MM.1S (cell line): ENCODE measurements at regions not wholly inside any gene's neighbourhood (a gene's known extent, or its start where the extent isn't known, plus 50 kb on each side); places are given as distances from the start of the nearest gene placed in this dataset.
"Not testable (repeated sequence)": the region's sequence is repeated elsewhere in the genome, so short reads cannot be mapped to it uniquely, and the experiment has no call there.

Experiments
- DNase-seq: peaks from one replicate; pipeline ENCODE4 v3.0.0-alpha.2; 2015
- H2AFZ ChIP-seq: fragments of 300-600 bp; sonication (generic); 2 replicates; pipeline ENCODE4 v1.6.0; 2016; ENCODE audit warnings: antibody characterized with exemption, low read length
- H3F3A ChIP-seq: fragments of 300-600 bp; sonication (generic); 2 replicates; pipeline ENCODE4 v1.6.1; 2016; ENCODE audit warnings: mild to moderate bottlenecking, antibody characterized with exemption, low read length, moderate library complexity, mixed read lengths; ENCODE audit not compliant: insufficient read depth
- H3K27ac ChIP-seq: fragments of 300-600 bp; sonication (generic); 2 replicates; pipeline ENCODE4 v1.5.1; 2016; ENCODE audit warnings: mild to moderate bottlenecking, low read length
- H3K27me3 ChIP-seq: fragments of 300-600 bp; sonication (generic); replicated peaks from 2 replicates; pipeline ENCODE4 v1.6.0; 2016; ENCODE audit warnings: low read length; ENCODE audit not compliant: insufficient read depth
- H3K36me3 ChIP-seq: fragments of 300-600 bp; sonication (generic); replicated peaks from 2 replicates; pipeline ENCODE4 v1.6.1; 2016; ENCODE audit warnings: mild to moderate bottlenecking, low read length, mixed read lengths; ENCODE audit not compliant: insufficient read depth
- H3K4me1 ChIP-seq: fragments of 300-600 bp; sonication (generic); 2 replicates; pipeline ENCODE4 v1.6.1; 2016; ENCODE audit warnings: low read length, mixed read lengths
- H3K4me2 ChIP-seq: fragments of 300-600 bp; sonication (generic); 2 replicates; pipeline ENCODE4 v1.6.0; 2016; ENCODE audit warnings: low read depth, low read length
- H3K4me3 ChIP-seq: fragments of 300-600 bp; sonication (generic); 2 replicates; pipeline ENCODE4 v1.5.1; 2016; ENCODE audit warnings: low read length, mixed read lengths
- H3K79me2 ChIP-seq: fragments of 300-600 bp; sonication (generic); 2 replicates; pipeline ENCODE4 v1.6.1; 2016; ENCODE audit warnings: mixed run types, low read length, mixed read lengths
- H3K9ac ChIP-seq: fragments of 300-600 bp; sonication (generic); 2 replicates; pipeline ENCODE4 v1.6.1; 2016; ENCODE audit warnings: low read length, mixed read lengths
- H3K9me2 ChIP-seq: fragments of 300-600 bp; sonication (generic); replicated peaks from 2 replicates; pipeline ENCODE4 v1.6.1; 2016; ENCODE audit warnings: mild to moderate bottlenecking, low read length, mixed read lengths; ENCODE audit not compliant: insufficient read depth
- H3K9me3 ChIP-seq: fragments of 300-600 bp; sonication (generic); replicated peaks from 2 replicates; pipeline ENCODE4 v1.6.1; 2016; ENCODE audit warnings: mild to moderate bottlenecking, low read length, mixed read lengths; ENCODE audit not compliant: insufficient read depth
- H4K20me1 ChIP-seq: fragments of 300-600 bp; sonication (generic); 2 replicates; pipeline ENCODE4 v1.6.1; 2016; ENCODE audit warnings: mild to moderate bottlenecking, low read length, moderate library complexity, mixed read lengths; ENCODE audit not compliant: insufficient read depth
- CTCF ChIP-seq: fragments of 300-600 bp; sonication (generic); IDR thresholded peaks from 2 replicates; pipeline ENCODE4 v1.5.1; 2016; ENCODE audit warnings: antibody characterized with exemption, low read length, mixed read lengths
- EZH2 ChIP-seq: fragments of 300-600 bp; sonication (generic); optimal IDR thresholded peaks from 2 replicates; pipeline ENCODE3; 2017; ENCODE audit warnings: low read depth, mild to moderate bottlenecking, antibody characterized with exemption, low read length, mixed read lengths
- EZH2phosphoT487 ChIP-seq: fragments of 300-600 bp; sonication (generic); IDR thresholded peaks from 2 replicates; pipeline ENCODE4 v1.6.1; 2018; ENCODE audit warnings: antibody characterized with exemption, low read length

DNA sequence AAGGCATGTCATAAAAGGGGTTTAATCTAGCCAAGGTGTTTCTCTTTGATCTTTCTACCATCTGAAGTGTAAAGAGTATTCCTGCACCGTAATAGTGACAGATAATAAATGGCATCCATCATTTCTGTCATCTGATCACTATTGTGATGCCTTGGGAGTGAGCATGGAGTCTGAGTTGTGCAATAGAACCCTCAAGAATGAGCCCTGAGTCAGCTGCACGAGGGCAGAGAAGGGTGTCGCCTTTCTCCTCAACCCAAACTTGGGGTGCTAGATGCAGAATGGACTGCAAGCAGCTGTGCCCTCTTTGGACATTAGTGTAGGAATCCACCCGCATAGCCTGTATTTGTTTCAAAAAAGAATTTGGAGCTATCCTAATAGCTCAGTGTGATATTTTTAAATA, 115.2 kb downstream of the ZNF37A start:
- Histone ChIP-seq H3K9me2 (no peaks in the 10 kb centered on the region), H3K9me3 (no peaks in the 10 kb centered on the region), H3K79me2 (no peaks in the 10 kb centered on the region), H3K9ac (no peak overlapping the region), H3K27me3 (no peaks in the 10 kb centered on the region), H3K4me2 (no peak overlapping the region), H3K27ac (no peak overlapping the region), H3K36me3 (no peaks in the 10 kb centered on the region), H3K4me3 (no peak overlapping the region), H3K4me1 (no peaks in the 10 kb centered on the region), H4K20me1 (no peaks in the 10 kb centered on the region), H2AFZ (no peak overlapping the region), H3F3A (no peaks in the 10 kb centered on the region)
- TF ChIP-seq EZH2: no peak
- no peak for TF ChIP-seq EZH2phosphoT487
- TF ChIP-seq CTCF: no peak
- DNase-seq: no peak

GRCh38 chr10:38209748-38210147, 115.6 kb downstream of the ZNF37A start:
- H3K27ac ChIP-seq, DNase-seq, H4K20me1 ChIP-seq, H3K9me2 ChIP-seq, H3K27me3 ChIP-seq, H3F3A ChIP-seq, H3K4me2 ChIP-seq, H3K9me3 ChIP-seq, H2AFZ ChIP-seq, H3K4me3 ChIP-seq, H3K4me1 ChIP-seq, H3K36me3 ChIP-seq, H3K79me2 ChIP-seq, H3K9ac ChIP-seq: not testable (repeated sequence)

DNA sequence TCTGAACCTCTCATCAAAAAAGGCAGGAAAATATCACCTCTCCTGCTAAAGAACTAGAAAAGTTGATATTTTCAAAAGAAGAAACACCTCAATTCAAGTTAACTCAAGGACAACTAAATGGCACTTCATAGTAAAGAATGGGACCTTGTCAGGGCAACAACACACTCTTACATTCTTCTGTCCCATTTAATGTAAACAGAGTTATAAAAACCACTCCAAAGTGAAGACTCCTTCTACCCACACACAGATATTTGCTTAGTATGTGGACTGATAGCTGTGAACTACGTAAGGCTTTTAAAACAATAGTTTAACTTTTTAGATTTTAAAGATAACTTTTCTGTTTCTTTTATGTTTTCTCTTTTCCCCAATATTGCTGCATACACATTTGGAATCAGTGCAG, 118.3 kb downstream of the ZNF37A start:
- H3K27ac ChIP-seq: no peak overlapping the region
- H3F3A ChIP-seq: no peaks in the 10 kb centered on the region
- H3K36me3 ChIP-seq: no peaks in the 10 kb centered on the region
- H3K9ac ChIP-seq: no peak overlapping the region
- H3K79me2 ChIP-seq: no peaks in the 10 kb centered on the region
- no peak for DNase-seq
- no peak overlapping the region for H3K4me2 ChIP-seq
- H3K9me3 ChIP-seq: no peaks in the 10 kb centered on the region
- H4K20me1 ChIP-seq: no peaks in the 10 kb centered on the region
- no peaks in the 10 kb centered on the region for H3K9me2 ChIP-seq
- H3K27me3 ChIP-seq: no peaks in the 10 kb centered on the region
- no peak for TF ChIP-seq EZH2phosphoT487
- TF ChIP-seq EZH2: no peak
- no peak for TF ChIP-seq CTCF
- no peaks in the 10 kb centered on the region for H3K4me1 ChIP-seq
- no peak overlapping the region for H3K4me3 ChIP-seq
- H2AFZ ChIP-seq: no peak overlapping the region

DNA sequence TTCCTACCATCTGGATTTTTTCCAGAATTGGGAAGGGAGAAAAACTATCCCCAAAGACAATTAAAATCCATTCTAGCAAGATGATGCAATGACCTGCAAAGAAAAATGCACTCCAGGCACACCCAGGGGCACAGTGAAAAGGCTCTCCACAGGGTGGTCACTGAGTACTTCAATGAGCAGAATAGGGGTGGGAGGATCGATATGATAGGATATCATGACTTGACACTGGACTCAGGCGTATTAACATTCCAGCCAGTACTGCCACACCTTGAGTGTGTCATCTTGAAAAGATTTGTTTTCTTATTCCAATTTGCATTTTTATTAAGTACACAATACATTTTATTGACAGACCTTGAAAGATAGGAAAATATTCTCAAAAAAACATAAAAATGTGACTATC, 132.2 kb downstream of the ZNF37A start:
- H3K36me3 ChIP-seq: no peaks in the 10 kb centered on the region
- no peaks in the 10 kb centered on the region for H3K27me3 ChIP-seq
- no peak for DNase-seq
- H3K9me3 ChIP-seq: no peaks in the 10 kb centered on the region
- no peak overlapping the region for H2AFZ ChIP-seq
- no peaks in the 10 kb centered on the region for H3K9me2 ChIP-seq
- H3K27ac ChIP-seq: no peak overlapping the region
- no peak overlapping the region for H3K9ac ChIP-seq
- H3K4me2 ChIP-seq: no peak overlapping the region
- H3K79me2 ChIP-seq: no peaks in the 10 kb centered on the region
- H3K4me1 ChIP-seq: no peaks in the 10 kb centered on the region
- H4K20me1 ChIP-seq: no peaks in the 10 kb centered on the region
- H3F3A ChIP-seq: no peaks in the 10 kb centered on the region
- TF ChIP-seq EZH2: no peak
- no peak for TF ChIP-seq EZH2phosphoT487
- no peak for TF ChIP-seq CTCF
- no peak overlapping the region for H3K4me3 ChIP-seq
